ENCODE measurements at regions not wholly inside any gene's neighbourhood (a gene's known extent, or its start where the extent isn't known, plus 50 kb on each side); places are given as distances from the start of the nearest gene placed in this dataset.

DNA sequence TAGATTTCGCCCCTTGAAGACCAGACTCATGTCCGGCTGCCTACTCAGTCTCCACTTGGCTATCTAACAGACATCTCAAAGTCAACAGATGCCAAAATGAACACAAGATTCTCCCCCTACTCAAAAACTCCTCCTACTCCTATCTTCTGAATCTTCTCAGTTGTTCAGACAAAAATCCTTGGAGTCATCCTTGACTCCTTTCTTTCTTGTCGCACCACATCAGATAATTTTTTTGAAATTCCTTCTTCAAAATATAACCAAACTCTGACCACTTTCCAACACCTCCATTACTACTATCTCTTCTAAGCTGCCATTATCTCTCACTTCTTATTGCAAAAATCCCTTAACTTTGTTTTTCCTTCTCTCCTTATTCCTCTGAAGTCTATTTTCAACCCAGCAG lies 141.9 kb upstream of the SLC7A14 start:
- no peak for DNase-seq

DNA sequence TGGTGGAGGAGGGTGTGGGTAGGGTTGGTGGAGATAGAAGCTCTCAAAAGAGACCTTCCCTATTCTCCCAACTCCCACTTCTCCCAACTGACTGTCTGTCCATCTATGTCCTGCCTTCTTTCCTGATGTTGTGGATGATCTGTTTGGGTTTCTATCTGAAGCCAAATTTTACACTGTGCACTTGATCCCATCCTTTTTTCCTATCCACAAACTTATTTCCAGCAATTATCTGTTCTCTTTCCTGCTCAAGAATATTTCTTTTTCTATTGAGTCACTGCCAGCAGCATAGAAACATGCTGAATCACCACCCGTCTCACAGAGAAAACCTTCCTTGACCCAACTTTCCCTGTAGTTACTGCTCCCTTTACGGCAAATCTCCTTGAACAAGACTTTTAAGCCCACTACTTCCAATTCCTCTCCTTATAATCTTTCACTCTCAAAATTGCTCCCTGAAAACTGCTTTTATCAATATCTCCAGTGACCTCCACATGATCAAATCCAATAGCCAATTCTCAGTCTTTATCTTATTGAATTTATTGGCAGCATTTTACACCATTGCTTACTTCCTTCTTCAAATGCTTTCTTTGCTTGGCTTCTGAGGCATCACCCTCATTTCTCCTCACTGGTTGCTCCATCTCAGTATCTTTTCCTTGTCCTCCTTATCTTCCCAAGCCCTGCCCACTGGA lies 141.2 kb upstream of the SLC7A14 start:
- DNase-seq = no peak

DNA sequence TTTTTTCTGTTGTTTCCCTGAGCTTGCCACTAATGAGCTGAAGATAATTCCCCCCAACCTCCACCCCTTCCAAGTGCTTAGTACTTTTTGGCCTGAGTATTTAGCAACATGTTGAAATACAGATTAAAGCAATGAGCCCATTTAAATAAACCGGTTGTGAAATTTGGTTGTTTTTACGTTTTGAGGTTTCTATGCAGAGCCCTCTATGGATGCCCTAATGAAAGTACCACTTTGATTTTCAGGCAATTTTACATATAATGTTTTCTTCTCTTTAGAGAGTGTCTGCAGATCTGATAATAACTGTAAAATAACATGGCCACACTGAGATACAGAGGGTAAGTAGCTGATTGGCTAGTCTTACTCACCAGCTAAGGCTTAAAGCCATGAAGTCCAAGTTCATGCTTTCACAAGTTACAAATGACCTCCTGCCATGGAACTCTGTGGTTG lies 139.4 kb upstream of the SLC7A14 start:
- DNase-seq = no peak

DNA sequence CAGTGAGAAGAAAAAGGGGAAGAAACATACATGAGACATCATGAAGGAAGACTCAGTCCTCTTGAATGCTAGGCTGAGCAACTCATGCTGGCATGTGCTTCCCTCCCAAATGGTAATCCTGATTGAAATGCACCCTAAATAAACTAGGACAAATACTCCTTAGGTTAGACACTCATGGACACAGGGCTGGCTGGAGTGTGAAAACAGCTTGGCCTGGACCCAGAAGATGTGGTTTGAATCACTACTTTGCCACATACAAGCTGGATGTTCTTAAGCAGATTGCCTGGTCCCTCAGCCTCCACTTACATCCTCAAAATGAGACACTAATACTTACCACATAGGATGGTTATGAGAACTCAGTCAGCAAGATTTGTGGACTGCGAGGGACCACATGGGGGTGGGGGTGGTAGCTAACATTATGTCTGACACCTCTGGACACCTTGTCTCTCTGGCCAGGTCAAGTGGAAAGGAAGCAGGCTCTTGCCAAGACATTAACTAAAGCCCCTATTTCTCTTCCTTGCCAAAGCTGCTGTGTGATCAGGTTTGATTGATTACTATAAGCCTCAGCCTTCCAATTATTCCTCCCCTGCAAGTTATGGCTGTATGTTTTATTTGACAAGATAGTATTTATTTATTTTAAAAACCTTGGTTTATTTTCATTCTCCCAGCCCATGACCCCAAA lies 138.9 kb upstream of the SLC7A14 start:
- no peak for DNase-seq

DNA sequence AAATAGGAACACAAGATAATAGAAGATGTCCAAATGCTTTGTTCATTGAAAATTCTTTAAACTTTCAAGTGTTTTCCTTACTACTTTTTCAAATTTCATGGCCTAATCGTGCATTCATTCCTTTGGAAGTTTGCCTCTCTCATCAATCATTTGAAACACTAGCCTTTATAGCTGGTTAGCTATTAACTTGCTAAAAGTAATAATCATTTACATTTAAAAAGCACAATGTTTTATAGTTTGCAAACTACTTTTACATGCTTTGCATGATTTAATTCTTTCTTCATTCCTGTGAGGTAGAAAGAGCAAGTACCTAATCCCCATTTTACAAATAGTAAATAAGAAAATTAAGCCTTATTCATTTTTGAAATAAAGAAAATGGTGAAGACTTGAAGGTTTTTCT lies 137.4 kb upstream of the SLC7A14 start:
- no peak for DNase-seq

DNA sequence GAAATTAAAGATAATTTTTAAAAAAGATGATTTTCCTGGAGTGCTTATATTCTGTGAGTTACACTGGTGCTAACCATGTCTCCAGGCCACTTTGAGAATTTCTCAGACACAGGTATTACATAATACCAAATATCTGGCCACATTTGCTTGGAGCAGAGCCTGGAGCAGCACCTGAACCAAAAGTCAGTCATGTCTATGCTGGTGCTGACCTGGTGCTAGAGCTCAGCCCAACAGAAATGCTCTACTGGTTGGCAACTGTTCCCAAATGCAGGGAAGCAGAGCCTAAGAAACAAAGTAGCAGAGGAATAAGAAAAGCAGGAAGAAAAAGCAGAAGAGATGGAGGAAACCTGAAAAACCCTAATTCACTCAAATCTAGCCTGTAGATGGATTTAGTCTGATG lies 135.7 kb upstream of the SLC7A14 start:
- DNase-seq = no peak

DNA sequence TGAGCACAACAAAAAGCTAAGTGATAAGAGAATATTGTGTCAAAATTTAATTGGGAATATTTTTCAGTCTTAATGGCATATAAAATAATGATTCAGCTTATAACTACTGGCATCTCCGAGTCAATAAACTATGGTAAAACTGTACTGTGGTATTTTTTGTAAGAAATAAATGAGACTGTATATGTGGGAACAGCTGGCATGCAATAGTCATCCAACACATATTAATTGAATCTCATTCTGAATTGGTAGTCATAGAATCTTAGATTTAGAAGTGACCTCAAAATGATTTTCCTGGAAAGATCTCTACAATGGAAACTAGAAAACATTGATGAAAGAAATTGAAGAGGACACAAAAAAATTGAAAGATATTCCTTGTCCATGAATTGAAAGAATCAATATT lies 133.4 kb upstream of the SLC7A14 start:
- no peak for DNase-seq

DNA sequence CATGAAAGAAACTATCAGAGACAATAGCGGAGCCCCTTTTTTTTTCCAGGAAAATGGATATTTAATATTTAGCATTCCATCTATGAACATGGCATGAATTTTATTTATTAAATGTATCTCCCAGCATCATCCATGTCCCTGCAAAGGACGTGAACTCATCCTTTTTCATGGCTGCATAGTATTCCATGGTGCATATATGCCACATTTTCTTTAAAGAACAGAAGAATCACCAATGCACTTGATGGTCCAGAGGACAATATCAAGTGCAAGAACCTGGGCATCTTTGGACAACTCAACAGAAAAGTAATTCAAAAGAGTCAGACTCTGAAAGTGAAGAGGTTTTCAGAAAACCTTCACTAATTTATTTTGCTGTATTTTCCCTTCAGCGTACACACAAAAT lies 133.0 kb upstream of the SLC7A14 start:
- no peak for DNase-seq

DNA sequence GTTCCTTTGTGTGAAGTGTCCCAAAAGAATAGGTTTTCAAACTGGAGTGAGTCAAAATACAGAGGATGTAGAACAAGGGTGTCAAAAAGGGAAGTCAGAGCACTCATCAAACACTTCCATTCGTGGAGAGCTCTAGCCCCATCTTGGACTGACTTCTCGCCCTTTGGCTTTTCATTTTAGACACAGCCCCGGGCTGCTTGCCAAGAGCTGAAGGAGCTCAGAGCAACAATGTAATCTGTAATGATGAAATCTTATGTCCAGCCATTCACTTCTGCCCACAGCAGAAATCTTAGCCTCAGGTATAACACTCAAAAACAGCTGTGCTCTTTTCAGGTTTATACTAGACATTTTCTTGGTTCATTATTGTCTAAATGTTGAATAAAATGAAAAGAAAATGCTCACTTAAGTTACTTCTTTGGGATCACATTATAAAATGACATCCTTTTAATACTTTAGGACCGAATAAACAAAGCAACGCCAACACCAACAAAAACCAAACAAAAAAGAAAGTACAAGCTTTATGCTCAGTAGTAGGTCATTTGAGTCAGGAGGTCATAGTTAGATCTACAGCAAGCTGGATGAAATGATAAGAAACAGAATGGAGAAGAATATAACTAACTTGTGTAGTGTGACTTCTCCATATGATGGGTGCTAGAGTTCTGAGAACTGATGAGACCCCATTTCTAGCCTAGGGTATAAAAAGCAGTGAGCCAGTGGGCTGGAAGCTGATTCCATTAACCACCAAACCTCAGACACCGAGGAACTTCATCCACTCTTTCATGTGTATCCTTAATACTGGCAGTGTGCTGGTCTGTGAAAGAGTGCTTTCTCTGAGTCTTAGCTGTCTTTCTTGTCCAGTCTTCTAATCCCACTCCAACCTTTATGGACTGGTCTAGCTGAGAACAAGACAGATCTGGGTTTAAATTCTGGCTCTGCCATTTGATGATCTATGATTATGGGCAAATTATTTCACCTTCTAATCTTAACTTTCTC lies 131.8 kb upstream of the SLC7A14 start:
- no peak for DNase-seq

DNA sequence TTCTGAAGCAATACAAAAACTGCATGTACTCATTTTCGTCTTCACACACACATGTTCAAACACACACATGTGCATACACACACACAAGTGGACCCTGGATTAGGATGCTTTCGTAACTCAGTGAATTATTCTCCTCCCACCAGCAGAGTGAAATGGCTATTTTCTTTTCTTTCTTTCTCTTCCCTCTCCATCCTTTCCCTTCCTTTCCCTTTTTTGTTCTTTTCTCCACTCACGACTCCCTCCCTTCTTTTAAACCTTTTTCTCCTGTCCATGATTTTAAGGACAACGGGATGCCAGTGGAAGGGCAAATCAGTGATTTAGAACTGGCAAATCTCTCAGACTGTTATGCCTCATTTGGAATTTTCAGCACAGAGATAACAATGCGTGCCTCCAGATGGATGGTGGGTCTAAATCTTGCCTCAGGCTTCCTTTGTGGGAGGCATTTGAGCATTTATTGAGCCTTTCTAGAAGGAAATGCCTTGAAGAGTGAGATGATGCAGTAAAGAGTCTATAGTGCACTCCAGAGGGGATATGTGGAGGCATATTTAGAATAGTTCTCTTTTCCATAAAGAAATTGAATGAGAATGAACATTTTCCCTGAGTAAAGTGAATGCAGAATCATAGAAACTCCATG lies 130.4 kb upstream of the SLC7A14 start:
- no peak for DNase-seq

DNA sequence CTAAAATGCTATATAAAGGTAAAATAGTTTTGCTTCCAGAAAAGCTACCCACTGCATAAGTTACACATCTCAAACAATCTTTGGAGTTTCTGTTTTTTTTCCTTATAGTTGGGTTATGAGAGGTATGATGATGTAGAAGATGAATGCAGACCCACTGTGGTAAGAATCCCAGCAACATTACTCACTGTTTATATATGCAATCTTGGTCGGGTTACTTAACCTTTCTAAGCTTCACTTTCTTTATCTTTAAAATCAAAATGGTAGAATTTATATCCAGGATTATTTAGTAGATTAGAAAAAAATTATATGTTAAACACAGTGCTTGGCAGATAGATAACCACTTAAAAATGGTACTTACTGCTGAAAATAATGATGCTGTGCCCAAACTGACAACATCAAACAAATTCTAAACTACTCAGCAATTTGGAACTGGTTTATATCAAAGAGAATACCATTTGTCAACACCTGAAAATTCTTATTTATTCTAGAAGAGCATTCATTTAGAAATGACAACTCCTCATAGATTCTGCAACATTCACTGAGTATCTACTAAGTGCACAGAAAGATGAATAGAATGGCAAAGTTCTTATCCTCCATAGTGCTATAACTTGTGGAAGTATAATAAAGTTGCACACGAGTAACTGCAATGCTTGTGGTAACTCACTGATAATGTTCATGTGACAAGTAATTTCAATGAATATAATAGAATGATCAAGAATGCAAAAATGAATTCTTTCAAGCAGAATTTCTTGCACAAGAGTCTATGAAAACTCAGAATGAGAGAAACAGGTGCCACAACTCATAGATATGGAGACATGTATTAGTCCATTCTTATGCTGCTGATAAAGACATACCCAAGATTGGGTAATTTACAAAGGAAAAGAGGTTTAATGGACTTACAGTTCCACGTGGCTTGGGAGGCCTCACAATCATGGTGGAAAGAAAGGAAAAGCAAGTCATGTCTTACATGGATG lies 129.0 kb upstream of the SLC7A14 start:
- DNase-seq = no peak

DNA sequence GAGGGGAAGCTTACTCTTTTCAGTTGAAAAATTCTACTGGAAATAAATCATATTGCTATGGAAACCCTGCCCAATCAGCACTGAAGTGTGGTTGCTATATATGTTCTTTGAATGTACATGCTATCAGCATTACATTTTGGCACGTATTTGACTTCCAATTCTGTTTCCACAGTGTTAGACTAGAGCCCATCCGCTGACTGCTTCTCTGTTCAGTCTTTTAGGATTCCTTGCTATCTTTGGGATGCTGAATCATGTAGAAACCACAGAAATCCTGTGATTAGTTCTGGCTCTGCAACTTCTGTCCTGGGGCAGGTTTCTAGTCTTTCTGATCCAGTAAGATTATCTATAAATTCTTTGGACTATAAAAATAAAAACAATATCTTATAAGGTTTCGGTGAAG lies 128.2 kb upstream of the SLC7A14 start:
- no peak for DNase-seq

DNA sequence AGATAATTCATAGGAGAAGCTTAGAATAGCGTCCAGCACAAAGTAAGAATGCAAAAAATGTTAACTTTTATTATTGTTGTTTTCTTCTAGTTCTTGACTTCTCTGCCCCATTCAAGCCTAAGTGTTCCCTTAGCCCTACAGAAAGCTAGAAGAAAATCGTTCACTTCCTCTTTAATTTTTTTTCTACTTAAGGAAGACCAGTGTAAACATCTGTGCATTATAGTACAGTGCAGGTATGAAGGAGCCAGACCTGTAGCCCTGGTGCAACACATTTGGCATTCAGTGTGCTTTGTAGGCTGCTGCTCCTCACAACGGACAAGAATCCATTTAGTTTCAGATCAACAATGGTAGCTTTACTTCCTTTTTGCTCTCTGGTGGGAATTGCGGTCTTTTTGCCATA lies 127.8 kb upstream of the SLC7A14 start:
- DNase-seq = no peak

DNA sequence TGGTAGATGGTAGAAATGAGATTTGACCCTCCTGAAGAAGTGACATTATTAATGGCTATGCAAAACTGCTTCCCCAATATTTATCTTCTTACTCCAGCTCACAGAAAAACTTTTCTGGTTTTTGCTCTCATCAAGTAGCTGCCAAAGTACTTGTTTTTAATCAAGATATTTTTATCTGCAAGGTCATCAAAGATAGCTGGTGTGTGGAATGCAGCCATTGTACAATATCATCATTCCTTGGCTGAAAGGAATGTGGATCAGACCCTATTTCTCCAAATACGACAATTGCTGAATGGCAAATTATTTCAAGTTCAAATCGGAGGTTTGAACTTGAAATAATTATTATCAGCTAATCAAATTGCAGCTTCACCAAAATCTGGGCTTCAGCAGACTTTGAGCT lies 126.9 kb upstream of the SLC7A14 start:
- no peak for DNase-seq

DNA sequence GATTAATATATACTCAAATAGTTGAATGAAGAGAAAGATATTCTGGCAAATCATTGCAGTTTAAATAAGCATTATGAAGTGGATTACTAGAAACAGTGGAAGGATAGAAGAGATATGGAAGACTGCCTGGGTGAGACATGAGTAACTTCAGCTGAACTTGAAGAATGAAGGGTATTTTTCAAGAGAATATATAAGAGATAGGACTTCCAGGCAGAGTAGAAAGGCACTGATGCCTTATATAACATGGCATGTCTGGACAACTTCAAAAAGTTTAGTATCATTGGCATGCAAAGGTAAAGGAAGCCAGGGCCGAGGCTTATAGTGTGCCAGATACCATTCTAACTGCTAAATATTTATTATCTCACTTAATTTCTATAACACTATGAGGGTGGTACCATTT lies 126.5 kb upstream of the SLC7A14 start:
- no peak for DNase-seq

DNA sequence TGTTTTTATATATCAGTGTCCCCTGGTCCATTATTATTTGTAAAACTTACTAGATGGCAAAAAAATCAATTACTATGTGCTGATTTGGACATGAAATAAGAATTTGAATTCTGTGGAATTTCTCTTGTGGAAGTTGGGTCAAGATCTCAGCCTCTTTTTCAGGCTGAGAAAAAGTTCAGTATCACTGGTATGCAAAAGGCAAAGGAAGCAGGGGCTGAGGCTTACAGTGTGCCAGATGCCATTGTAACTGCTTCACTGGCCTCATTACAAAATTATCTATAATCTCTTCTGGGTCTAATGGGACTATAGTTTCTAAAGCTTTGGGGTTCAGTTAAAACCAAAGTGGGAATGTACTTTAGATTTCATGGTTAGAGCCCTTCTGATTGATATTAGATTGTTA lies 125.9 kb upstream of the SLC7A14 start:
- DNase-seq = no peak

DNA sequence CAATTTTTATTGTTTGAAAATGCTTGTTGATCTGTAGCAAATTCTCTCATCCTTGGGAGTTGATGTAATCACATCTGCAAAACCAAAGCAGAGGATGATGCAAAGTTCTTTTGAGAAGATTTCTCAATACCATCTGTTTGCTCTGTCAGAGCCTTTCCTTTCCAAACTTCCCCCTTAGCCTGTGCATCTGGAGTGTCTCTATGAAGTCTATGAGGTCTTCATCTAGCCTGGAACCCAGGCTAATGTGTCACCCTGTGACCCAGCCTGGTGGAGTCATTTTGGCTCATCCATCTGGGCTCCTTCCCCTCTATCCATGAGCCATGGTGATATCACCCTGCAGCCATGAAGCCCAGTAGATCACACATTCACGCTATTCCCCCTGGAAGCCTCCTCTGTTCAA lies 123.2 kb upstream of the SLC7A14 start:
- no peak for DNase-seq

DNA sequence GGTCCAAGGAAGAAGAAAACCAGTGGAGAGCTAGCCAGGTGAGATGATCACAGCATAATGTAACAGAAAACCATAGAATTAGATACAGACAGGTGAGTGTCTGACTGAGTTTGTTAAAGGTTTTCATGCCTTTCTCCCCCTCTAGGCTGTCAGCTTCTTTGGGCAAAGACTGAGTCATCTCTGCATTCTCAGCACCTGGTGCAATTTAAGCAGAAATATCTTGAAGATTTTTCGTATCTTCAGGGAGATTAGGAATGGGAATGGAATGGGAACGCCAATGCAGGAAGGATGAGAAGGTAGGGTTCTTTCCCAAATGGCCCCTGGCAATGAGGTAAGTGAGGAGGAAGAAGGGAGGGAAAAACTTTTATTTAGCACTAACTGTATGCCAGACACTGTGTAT lies 122.0 kb upstream of the SLC7A14 start:
- no peak for DNase-seq

DNA sequence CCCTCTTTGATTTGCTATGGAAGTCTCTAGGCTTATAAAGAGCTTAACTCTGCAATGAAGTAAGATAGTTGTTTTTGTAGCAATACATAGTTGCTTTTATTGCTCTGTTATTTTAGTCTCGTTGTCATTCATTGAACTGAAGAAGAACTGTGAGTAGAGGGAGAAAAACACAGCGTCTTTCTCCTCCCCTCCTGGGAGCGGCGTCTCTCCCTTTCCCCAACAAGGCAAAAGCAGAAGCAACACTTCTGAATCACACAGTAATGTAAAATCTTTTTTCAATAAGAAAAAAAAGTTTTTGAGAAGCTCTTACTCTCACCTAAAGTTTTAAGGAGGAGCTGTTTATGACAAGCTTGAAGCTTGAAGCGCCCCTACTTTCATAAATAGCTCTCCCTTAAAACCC lies 119.3 kb upstream of the SLC7A14 start:
- no peak for DNase-seq

DNA sequence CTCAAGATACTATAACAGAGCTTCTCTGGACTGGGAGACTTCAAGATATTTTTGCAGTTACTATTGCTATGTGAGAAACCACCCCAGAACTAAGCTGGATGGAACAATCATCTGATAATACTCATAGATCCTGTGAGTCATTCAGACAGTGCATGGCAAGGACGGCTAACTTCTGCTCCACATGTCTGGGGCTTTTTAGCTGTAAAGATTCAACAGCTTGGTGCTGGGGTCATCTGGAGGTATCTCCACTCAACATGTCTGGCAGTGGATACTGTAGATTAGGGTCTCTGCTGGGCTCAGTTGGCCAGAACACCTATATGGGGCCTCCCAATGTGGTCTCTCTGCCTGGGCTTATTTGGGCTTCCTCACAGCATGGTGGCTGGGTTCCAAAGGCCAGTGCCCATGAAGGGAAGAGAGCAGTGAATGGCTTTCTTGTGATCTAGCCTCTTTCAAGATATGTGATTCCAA lies 117.3 kb upstream of the SLC7A14 start:
- no peak for DNase-seq

All from NCI-H1105 treated with DMSO at 0.1 percent for 48 hours (cell line).